HepG2 (cell line): ENCODE measurements at regions not wholly inside any gene's neighbourhood (a gene's known extent, or its start where the extent isn't known, plus 50 kb on each side); places are given as distances from the start of the nearest gene placed in this dataset.

ENCODE experiments used
- FIP1L1 ChIP-seq: fragments of 200-400 bp; formaldehyde crosslinking; IDR thresholded peaks from 2 replicates; pipeline ENCODE4 v1.6.1; 2018; ENCODE audit warnings: low read depth, mild to moderate bottlenecking, low read length, moderate library complexity, borderline replicate concordance; ENCODE audit not compliant: insufficient read depth
- HOXD1 ChIP-seq: sonication (generic); formaldehyde crosslinking; IDR thresholded peaks from 2 replicates; pipeline ENCODE4 v1.5.0; 2020; ENCODE audit warnings: missing genetic modification reagents
- REST ChIP-seq, 2 experiments: IDR thresholded peaks; 2 replicates each; pipeline ENCODE4 v1.6.1; 2011 to 2012; ENCODE audit warnings: low read length in 2 of 2, borderline replicate concordance in 1 of 2, low read depth in 1 of 2, mild to moderate bottlenecking in 1 of 2, moderate library complexity in 1 of 2
- RNF2 ChIP-seq: fragments of 450-650 bp; conservative IDR thresholded peaks from 2 replicates; pipeline ENCODE4 v1.6.1; 2016; ENCODE audit warnings: low read depth
- TCF7 ChIP-seq: sonication (generic); IDR thresholded peaks from 2 replicates; pipeline ENCODE4 v1.6.1; 2016; ENCODE audit warnings: antibody characterized with exemption, low read depth
- ZBTB20 ChIP-seq: sonication (generic); formaldehyde crosslinking; IDR thresholded peaks from 2 replicates; pipeline ENCODE4 v1.8.1; 2023; ENCODE audit warnings: missing genetic modification reagents, low read depth, mild to moderate bottlenecking, borderline replicate concordance
- ZNF230 ChIP-seq: sonication (generic); formaldehyde crosslinking; IDR thresholded peaks from 2 replicates; pipeline ENCODE4 v1.4.0; 2020; ENCODE audit warnings: mild to moderate bottlenecking, missing genetic modification reagents
- ZNF382 ChIP-seq: sonication (generic); formaldehyde crosslinking; IDR thresholded peaks from 2 replicates; pipeline ENCODE4 v1.5.0; 2020; ENCODE audit warnings: missing genetic modification reagents, mild to moderate bottlenecking, borderline replicate concordance
- ZNF547 ChIP-seq: sonication (generic); formaldehyde crosslinking; IDR thresholded peaks from 2 replicates; pipeline ENCODE4 v1.5.1; 2020; ENCODE audit warnings: mild to moderate bottlenecking, missing genetic modification reagents
- ZNF580 ChIP-seq: IDR thresholded peaks from 2 replicates; pipeline ENCODE4 v1.6.1; 2016; ENCODE audit warnings: low read depth, borderline replicate concordance
- TF ChIP-seq, protein P1 (sequence below): sonication (generic); formaldehyde crosslinking; IDR thresholded peaks from 2 replicates; pipeline ENCODE4 v1.5.1; 2020; ENCODE audit warnings: mild to moderate bottlenecking, missing genetic modification reagents, moderate library complexity

GRCh38 chr14:96660123-96660522 is 137.1 kb upstream of the VRK1 start (continued):
- TF ChIP-seq REST (IDR thresholded peaks at IDR 0.05; ENCODE audit: borderline replicate concordance in 1 of 2, low read depth in 1 of 2, low read length in 2 of 2) (no peak), ZNF580 (no peak), ZBTB20 (CRISPR knock-in tag) (no peak), HOXD1 (CRISPR knock-in tag) (no peak), RNF2 (no peak), ZNF382 (CRISPR knock-in tag) (no peak), ZNF547 (CRISPR knock-in tag) (no peak), FIP1L1 (no peak), TCF7 (no peak), ZNF230 (no peak)
- TF ChIP-seq, protein P1, sequence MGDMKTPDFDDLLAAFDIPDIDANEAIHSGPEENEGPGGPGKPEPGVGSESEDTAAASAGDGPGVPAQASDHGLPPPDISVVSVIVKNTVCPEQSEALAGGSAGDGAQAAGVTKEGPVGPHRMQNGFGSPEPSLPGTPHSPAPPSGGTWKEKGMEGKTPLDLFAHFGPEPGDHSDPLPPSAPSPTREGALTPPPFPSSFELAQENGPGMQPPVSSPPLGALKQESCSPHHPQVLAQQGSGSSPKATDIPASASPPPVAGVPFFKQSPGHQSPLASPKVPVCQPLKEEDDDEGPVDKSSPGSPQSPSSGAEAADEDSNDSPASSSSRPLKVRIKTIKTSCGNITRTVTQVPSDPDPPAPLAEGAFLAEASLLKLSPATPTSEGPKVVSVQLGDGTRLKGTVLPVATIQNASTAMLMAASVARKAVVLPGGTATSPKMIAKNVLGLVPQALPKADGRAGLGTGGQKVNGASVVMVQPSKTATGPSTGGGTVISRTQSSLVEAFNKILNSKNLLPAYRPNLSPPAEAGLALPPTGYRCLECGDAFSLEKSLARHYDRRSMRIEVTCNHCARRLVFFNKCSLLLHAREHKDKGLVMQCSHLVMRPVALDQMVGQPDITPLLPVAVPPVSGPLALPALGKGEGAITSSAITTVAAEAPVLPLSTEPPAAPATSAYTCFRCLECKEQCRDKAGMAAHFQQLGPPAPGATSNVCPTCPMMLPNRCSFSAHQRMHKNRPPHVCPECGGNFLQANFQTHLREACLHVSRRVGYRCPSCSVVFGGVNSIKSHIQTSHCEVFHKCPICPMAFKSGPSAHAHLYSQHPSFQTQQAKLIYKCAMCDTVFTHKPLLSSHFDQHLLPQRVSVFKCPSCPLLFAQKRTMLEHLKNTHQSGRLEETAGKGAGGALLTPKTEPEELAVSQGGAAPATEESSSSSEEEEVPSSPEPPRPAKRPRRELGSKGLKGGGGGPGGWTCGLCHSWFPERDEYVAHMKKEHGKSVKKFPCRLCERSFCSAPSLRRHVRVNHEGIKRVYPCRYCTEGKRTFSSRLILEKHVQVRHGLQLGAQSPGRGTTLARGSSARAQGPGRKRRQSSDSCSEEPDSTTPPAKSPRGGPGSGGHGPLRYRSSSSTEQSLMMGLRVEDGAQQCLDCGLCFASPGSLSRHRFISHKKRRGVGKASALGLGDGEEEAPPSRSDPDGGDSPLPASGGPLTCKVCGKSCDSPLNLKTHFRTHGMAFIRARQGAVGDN = no peak
